ENCODE measurements at regions not wholly inside any gene's neighbourhood (a gene's known extent, or its start where the extent isn't known, plus 50 kb on each side); places are given as distances from the start of the nearest gene placed in this dataset.
"Not testable (repeated sequence)": the region's sequence is repeated elsewhere in the genome, so short reads cannot be mapped to it uniquely, and the experiment has no call there.

- peak; percentile 33 for DNase-seq (ENCODE audit: low read depth)
- H3K4me3 ChIP-seq (ENCODE audit: control insufficient read depth, low read depth, low read length), result no peak overlapping the region
Observed at GRCh38 chr13:106089261-106089980, 446.0 kb downstream of the EFNB2 start.

DNA sequence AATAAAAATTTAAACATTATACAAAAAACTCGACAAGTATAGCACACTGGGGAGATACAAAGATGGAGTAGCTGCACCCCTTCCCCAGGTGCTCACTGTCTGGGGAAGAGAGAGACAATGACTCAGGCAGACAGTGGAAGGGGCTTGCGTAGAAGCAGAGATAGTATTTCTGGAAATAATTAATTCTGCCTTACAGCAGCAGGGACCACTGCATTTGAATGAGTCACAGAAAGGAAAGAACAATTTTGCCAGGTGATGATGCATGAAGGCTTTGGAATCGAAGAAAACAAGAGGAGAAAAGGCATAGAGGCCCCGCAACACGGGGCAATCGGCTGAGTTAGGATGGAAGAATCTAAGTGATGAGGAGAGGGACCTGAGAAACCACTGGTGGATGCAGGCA, 447.4 kb downstream of the EFNB2 start:
- no peak overlapping the region for H3K4me3 ChIP-seq (ENCODE audit: control insufficient read depth, low read depth, low read length)
- no peak for TF ChIP-seq CTCF (conservative IDR thresholded peaks at IDR 0.05; ENCODE audit: control insufficient read depth, insufficient read depth, low read depth, low read length)
- peak; percentile 91 for DNase-seq (ENCODE audit: low read depth)

More at GRCh38 chr13:106089261-106089980, 446.0 kb downstream of the EFNB2 start:
- no peak for TF ChIP-seq CTCF (conservative IDR thresholded peaks at IDR 0.05; ENCODE audit: control insufficient read depth, insufficient read depth, low read depth, low read length)

- no peak overlapping the region for H3K4me3 ChIP-seq (ENCODE audit: control insufficient read depth, low read depth, low read length)
- TF ChIP-seq CTCF (conservative IDR thresholded peaks at IDR 0.05; ENCODE audit: control insufficient read depth, insufficient read depth, low read depth, low read length), result no peak
- DNase-seq (ENCODE audit: low read depth), result no peak
Observed at GRCh38 chr13:106087201-106087600, 448.3 kb downstream of the EFNB2 start.

GRCh38 chr13:106083620-106084350, 451.7 kb downstream of the EFNB2 start:
- TF ChIP-seq CTCF (conservative IDR thresholded peaks at IDR 0.05; ENCODE audit: control insufficient read depth, insufficient read depth, low read depth, low read length), result peak; percentile 96
- H3K4me3 ChIP-seq (ENCODE audit: control insufficient read depth, low read depth, low read length), result no peak overlapping the region
- DNase-seq (ENCODE audit: low read depth), result peak; percentile 73

DNA sequence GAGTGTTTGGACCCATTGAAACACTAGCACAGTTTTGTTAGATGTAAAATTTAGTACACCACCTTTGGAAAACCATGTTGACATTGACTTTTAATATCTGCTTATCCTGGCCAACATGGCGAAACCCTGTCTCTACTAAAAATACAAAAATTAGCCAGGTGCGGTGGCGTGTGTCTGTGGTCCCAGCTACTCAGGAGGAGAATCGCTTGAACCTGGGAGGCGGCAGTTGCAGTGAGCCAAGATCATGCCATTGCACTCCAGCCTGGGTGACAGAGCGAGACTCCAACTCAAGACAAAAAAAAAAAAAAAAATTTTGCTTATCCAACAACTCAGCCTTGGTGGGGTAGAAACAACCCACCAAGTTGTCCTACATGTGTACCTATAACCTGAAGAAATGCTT, 454.2 kb downstream of the EFNB2 start:
- H3K4me3 ChIP-seq (ENCODE audit: control insufficient read depth, low read depth, low read length), result not testable (repeated sequence)

DNA sequence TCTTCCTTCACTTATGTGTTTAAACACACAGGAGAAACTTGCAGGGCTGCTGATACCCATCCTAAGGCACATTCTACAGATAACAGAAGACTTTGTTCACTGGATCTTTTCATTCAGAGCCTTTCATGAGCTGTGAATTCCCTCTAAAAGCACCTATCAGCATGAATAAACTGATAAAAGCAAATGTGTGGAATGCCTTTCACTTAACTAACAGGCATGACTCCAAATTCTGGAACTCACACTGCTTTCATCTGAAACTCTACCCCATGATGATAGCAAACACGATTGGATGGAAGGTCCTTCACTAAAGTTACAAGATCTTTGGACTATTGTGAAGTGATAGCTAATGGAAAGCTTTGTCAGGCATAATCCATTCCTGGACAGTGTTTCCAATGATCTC, 457.3 kb downstream of the EFNB2 start:
- H3K4me3 ChIP-seq (ENCODE audit: control insufficient read depth, low read depth, low read length), result no peak overlapping the region
- DNase-seq (ENCODE audit: low read depth), result no peak
- TF ChIP-seq CTCF (conservative IDR thresholded peaks at IDR 0.05; ENCODE audit: control insufficient read depth, insufficient read depth, low read depth, low read length), result no peak

More for the DNA sequence above, 454.2 kb downstream of the EFNB2 start:
- DNase-seq (ENCODE audit: low read depth), result not testable (repeated sequence)

DNA sequence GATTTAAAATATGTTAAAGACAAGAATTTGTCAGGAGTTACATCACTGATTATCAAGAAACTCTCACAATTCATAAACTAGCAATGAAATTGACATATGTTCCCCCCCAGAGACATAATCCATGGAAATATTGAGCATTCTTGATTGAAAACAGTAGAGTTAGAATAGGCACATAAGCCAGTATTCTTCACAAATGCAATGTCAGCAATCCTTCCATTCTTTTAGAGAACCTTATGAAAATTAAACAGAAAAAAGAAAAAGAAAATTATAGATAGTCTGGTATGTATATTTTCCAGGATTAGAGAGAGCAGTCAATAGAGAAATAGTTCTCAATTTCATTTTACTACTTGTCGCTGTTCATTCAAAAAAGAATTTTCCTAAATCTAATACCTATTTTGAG, 458.4 kb downstream of the EFNB2 start:
- no peak for DNase-seq (ENCODE audit: low read depth)
- TF ChIP-seq CTCF (conservative IDR thresholded peaks at IDR 0.05; ENCODE audit: control insufficient read depth, insufficient read depth, low read depth, low read length), result no peak
- no peak overlapping the region for H3K4me3 ChIP-seq (ENCODE audit: control insufficient read depth, low read depth, low read length)
